Liver (tissue), 3 donors: ENCODE measurements at regions not wholly inside any gene's neighbourhood (a gene's known extent, or its start where the extent isn't known, plus 50 kb on each side); places are given as distances from the start of the nearest gene placed in this dataset.

Experiments
- TF ChIP-seq, protein P1 (sequence below): fragments of 150-350 bp; IDR thresholded peaks from 2 replicates; pipeline ENCODE4 v1.5.1; 2017; ENCODE audit warnings: improper control_type of control experiment, low read depth, low read length; ENCODE audit not compliant: missing input control
- TF ChIP-seq, protein P2 (sequence below): IDR thresholded peaks from 2 replicates; pipeline ENCODE4 v1.6.1; 2016; ENCODE audit warnings: antibody characterized with exemption
- TF ChIP-seq, protein P3 (sequence below): IDR thresholded peaks from 2 replicates; pipeline ENCODE4 v1.6.1; 2016; ENCODE audit warnings: antibody characterized with exemption
- TF ChIP-seq, protein P4 (sequence below): IDR thresholded peaks from 2 replicates; pipeline ENCODE4 v1.6.1; 2016; ENCODE audit warnings: antibody characterized with exemption, mild to moderate bottlenecking
- donor health status: healthy.
- donor health status: healthy.

DNA sequence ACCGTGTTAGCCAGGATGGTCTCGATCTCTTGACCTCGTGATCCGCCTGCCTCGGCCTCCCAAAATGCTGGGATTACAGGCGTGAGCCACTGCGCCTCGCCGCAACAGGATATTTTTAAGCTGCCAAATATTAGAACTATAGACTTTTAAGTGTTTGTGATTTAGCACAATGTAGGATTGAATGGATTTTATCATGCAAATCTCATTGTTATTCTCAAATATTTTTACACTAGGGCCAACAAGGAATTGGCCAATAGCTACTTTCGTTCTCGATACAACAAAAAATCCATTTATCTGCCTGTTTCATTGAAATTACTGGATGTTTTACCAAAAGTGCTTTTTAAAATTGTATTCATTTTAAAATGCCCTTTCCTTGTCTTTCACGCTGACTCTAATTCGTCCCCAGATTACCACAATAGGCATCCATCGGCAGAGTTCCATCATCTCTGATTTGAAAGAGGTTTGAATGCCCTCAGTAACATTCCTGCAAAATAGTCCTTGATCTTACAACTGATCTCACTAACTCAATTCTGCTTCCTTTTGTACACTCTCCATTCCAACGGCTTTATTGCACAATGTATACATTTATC is 99.6 kb upstream of the ROBO2 start:
- TF ChIP-seq, protein P1, sequence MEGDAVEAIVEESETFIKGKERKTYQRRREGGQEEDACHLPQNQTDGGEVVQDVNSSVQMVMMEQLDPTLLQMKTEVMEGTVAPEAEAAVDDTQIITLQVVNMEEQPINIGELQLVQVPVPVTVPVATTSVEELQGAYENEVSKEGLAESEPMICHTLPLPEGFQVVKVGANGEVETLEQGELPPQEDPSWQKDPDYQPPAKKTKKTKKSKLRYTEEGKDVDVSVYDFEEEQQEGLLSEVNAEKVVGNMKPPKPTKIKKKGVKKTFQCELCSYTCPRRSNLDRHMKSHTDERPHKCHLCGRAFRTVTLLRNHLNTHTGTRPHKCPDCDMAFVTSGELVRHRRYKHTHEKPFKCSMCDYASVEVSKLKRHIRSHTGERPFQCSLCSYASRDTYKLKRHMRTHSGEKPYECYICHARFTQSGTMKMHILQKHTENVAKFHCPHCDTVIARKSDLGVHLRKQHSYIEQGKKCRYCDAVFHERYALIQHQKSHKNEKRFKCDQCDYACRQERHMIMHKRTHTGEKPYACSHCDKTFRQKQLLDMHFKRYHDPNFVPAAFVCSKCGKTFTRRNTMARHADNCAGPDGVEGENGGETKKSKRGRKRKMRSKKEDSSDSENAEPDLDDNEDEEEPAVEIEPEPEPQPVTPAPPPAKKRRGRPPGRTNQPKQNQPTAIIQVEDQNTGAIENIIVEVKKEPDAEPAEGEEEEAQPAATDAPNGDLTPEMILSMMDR, result no peak
- TF ChIP-seq, protein P2, sequence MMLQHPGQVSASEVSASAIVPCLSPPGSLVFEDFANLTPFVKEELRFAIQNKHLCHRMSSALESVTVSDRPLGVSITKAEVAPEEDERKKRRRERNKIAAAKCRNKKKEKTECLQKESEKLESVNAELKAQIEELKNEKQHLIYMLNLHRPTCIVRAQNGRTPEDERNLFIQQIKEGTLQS, result no peak
- TF ChIP-seq, protein P3, sequence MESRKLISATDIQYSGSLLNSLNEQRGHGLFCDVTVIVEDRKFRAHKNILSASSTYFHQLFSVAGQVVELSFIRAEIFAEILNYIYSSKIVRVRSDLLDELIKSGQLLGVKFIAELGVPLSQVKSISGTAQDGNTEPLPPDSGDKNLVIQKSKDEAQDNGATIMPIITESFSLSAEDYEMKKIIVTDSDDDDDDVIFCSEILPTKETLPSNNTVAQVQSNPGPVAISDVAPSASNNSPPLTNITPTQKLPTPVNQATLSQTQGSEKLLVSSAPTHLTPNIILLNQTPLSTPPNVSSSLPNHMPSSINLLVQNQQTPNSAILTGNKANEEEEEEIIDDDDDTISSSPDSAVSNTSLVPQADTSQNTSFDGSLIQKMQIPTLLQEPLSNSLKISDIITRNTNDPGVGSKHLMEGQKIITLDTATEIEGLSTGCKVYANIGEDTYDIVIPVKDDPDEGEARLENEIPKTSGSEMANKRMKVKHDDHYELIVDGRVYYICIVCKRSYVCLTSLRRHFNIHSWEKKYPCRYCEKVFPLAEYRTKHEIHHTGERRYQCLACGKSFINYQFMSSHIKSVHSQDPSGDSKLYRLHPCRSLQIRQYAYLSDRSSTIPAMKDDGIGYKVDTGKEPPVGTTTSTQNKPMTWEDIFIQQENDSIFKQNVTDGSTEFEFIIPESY, result no peak
- TF ChIP-seq, protein P4, sequence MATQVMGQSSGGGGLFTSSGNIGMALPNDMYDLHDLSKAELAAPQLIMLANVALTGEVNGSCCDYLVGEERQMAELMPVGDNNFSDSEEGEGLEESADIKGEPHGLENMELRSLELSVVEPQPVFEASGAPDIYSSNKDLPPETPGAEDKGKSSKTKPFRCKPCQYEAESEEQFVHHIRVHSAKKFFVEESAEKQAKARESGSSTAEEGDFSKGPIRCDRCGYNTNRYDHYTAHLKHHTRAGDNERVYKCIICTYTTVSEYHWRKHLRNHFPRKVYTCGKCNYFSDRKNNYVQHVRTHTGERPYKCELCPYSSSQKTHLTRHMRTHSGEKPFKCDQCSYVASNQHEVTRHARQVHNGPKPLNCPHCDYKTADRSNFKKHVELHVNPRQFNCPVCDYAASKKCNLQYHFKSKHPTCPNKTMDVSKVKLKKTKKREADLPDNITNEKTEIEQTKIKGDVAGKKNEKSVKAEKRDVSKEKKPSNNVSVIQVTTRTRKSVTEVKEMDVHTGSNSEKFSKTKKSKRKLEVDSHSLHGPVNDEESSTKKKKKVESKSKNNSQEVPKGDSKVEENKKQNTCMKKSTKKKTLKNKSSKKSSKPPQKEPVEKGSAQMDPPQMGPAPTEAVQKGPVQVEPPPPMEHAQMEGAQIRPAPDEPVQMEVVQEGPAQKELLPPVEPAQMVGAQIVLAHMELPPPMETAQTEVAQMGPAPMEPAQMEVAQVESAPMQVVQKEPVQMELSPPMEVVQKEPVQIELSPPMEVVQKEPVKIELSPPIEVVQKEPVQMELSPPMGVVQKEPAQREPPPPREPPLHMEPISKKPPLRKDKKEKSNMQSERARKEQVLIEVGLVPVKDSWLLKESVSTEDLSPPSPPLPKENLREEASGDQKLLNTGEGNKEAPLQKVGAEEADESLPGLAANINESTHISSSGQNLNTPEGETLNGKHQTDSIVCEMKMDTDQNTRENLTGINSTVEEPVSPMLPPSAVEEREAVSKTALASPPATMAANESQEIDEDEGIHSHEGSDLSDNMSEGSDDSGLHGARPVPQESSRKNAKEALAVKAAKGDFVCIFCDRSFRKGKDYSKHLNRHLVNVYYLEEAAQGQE, result no peak
